SK-N-SH (cell line): ENCODE measurements at regions not wholly inside any gene's neighbourhood (a gene's known extent, or its start where the extent isn't known, plus 50 kb on each side); places are given as distances from the start of the nearest gene placed in this dataset.

ENCODE experiments used
- CTCF ChIA-PET: fragments of 300-600, 350-600 bp; formaldehyde crosslinking; extraction: SDS; loops from one replicate; lab custom pipeline; 2021; lab: Yijun Ruan, JAX
- POLR2A ChIA-PET: fragments of 350-600 bp; sonication (Branson Sonifier 250); formaldehyde crosslinking; extraction: SDS; loops from one replicate; lab custom pipeline; 2020; ENCODE audit warnings: antibody characterized with exemption, inconsistent platforms; lab: Yijun Ruan, JAX
- DNase-seq: peaks from one replicate; pipeline ENCODE4 v3.0.0; 2012
- H2AFZ ChIP-seq: fragments of 200-600 bp; sonication (generic); 2 replicates; pipeline ENCODE4 v1.8.1; 2016; ENCODE audit warnings: antibody characterized with exemption, mild to moderate bottlenecking, low read depth
- H3F3A ChIP-seq: fragments of 200-600 bp; sonication (generic); replicated peaks from 2 replicates; pipeline ENCODE3; 2016; ENCODE audit warnings: antibody characterized with exemption, mild to moderate bottlenecking; ENCODE audit not compliant: insufficient read depth
- H3K27ac ChIP-seq, 2 experiments: fragments of 200-500 bp in 1 of 2; fragments of 200-600 bp in 1 of 2; sonication (Bioruptor generic) in 1 of 2; sonication (generic), shearing (Covaris generic) in 1 of 2; 2 replicates each; pipeline versions ENCODE4 v1.5.1 to v1.6.1; 2014 to 2016; ENCODE audit warnings: low read depth in 2 of 2, inconsistent platforms in 1 of 2, low read length in 1 of 2, mild to moderate bottlenecking in 1 of 2, mixed read lengths in 1 of 2
- H3K27me3 ChIP-seq: fragments of 200-600 bp; sonication (generic), shearing (Covaris generic); 2 replicates; pipeline ENCODE4 v1.6.1; 2016; ENCODE audit warnings: mixed run types; ENCODE audit not compliant: insufficient read depth
- H3K36me3 ChIP-seq, 2 experiments: fragments of 200-500 bp in 1 of 2; fragments of 200-600 bp in 1 of 2; sonication (Bioruptor generic) in 1 of 2; sonication (generic) in 1 of 2; replicated peaks in 1 of 2; 2 replicates each; pipeline versions ENCODE3 to v1.5.1; 2014 to 2016; ENCODE audit warnings: low read length in 1 of 2, mild to moderate bottlenecking in 1 of 2; ENCODE audit not compliant: insufficient read depth in 2 of 2, control insufficient read depth in 1 of 2
- H3K4me1 ChIP-seq, 2 experiments: fragments of 200-500 bp in 1 of 2; fragments of 200-600 bp in 1 of 2; sonication (Bioruptor generic) in 1 of 2; sonication (generic), shearing (Covaris generic) in 1 of 2; 2 replicates each; pipeline versions ENCODE4 v1.5.1 to v1.6.1; 2014 to 2016; ENCODE audit warnings: low read depth in 1 of 2, low read length in 1 of 2, mixed run types in 1 of 2; ENCODE audit not compliant: insufficient read depth in 2 of 2, control insufficient read depth in 1 of 2
- H3K4me2 ChIP-seq: fragments of 200-600 bp; sonication (generic), shearing (Covaris generic); 2 replicates; pipeline ENCODE4 v1.6.1; 2017; ENCODE audit warnings: mixed run types
- H3K4me3 ChIP-seq, 2 experiments: fragments of 200-500 bp in 1 of 2; fragments of 200-600 bp in 1 of 2; sonication (Bioruptor generic) in 1 of 2; sonication (generic), shearing (Covaris generic) in 1 of 2; 2 replicates each; pipeline versions ENCODE4 v1.5.1 to v1.8.1; 2014 to 2016; ENCODE audit warnings: low read depth in 2 of 2, inconsistent platforms in 1 of 2, low read length in 1 of 2, mild to moderate bottlenecking in 1 of 2, mixed read lengths in 1 of 2, moderate library complexity in 1 of 2
- H3K79me2 ChIP-seq: fragments of 200-600 bp; sonication (generic); 2 replicates; pipeline ENCODE4 v1.8.1; 2017; ENCODE audit warnings: mild to moderate bottlenecking; ENCODE audit not compliant: insufficient read depth
- H3K9ac ChIP-seq: fragments of 200-600 bp; sonication (generic); 2 replicates; pipeline ENCODE4 v1.6.1; 2017; ENCODE audit warnings: mixed run types
- H3K9me2 ChIP-seq: fragments of 200-600 bp; sonication (generic); 2 replicates; pipeline ENCODE4 v1.6.1; 2017; ENCODE audit warnings: mixed run types
- H3K9me3 ChIP-seq: fragments of 200-600 bp; sonication (generic); 2 replicates; pipeline ENCODE4 v1.6.1; 2017; ENCODE audit warnings: mixed run types, mild to moderate bottlenecking, moderate library complexity
- H4K20me1 ChIP-seq: fragments of 200-600 bp; sonication (generic); 2 replicates; pipeline ENCODE4 v1.6.1; 2017; ENCODE audit warnings: mild to moderate bottlenecking, mixed run types; ENCODE audit not compliant: insufficient read depth
- CHD2 ChIP-seq: fragments of 150-350 bp; IDR thresholded peaks from 2 replicates; pipeline ENCODE4 v1.6.1; 2018; ENCODE audit warnings: low read length; ENCODE audit not compliant: partially characterized antibody
- ELF1 ChIP-seq: IDR thresholded peaks from 2 replicates; pipeline ENCODE4 v1.4.0; 2012
- EZH2phosphoT487 ChIP-seq: fragments of 200-600 bp; sonication (generic); IDR thresholded peaks from 2 replicates; pipeline ENCODE4 v1.6.1; 2017; ENCODE audit warnings: low read depth, mixed run types, mild to moderate bottlenecking, antibody characterized with exemption, moderate library complexity, borderline replicate concordance
- FOSL2 ChIP-seq: IDR thresholded peaks from 2 replicates; pipeline ENCODE4 v1.4.0; 2012; ENCODE audit warnings: low read depth, mild to moderate bottlenecking, moderate library complexity, borderline replicate concordance
- JUND ChIP-seq: IDR thresholded peaks from 2 replicates; pipeline ENCODE4 v1.4.0; 2012
- MXI1 ChIP-seq: IDR thresholded peaks from 2 replicates; pipeline ENCODE4 v1.6.1; 2012; ENCODE audit warnings: mild to moderate bottlenecking, low read depth, low read length, improper control_type of control experiment
- NFIC ChIP-seq: IDR thresholded peaks from 2 replicates; pipeline ENCODE4 v1.4.0; 2012; ENCODE audit warnings: borderline replicate concordance
- NRF1 ChIP-seq: IDR thresholded peaks from 2 replicates; pipeline ENCODE4 v1.6.1; 2012; ENCODE audit warnings: low read depth, mild to moderate bottlenecking, low read length
- PBX3 ChIP-seq: IDR thresholded peaks from 2 replicates; pipeline ENCODE4; 2012
- POLR2AphosphoS5 ChIP-seq: IDR thresholded peaks from 2 replicates; pipeline ENCODE4 v1.6.1; 2012; ENCODE audit warnings: low read depth, low read length
- RCOR1 ChIP-seq: fragments of 150-350 bp; IDR thresholded peaks from 2 replicates; pipeline ENCODE4 v1.6.1; 2017; ENCODE audit warnings: antibody characterized with exemption, low read length
- RFX5 ChIP-seq: IDR thresholded peaks from 2 replicates; pipeline ENCODE4 v1.6.1; 2012; ENCODE audit warnings: mild to moderate bottlenecking, improper control_type of control experiment, low read length
- SIN3A ChIP-seq: IDR thresholded peaks from 2 replicates; pipeline ENCODE4 v1.6.1; 2012; ENCODE audit warnings: low read depth, mild to moderate bottlenecking, low read length, moderate library complexity, borderline replicate concordance
- TAF1 ChIP-seq: IDR thresholded peaks from 2 replicates; pipeline ENCODE4 v1.6.1; 2012; ENCODE audit warnings: low read depth, mild to moderate bottlenecking, low read length, moderate library complexity, borderline replicate concordance
- TCF12 ChIP-seq: IDR thresholded peaks from 2 replicates; pipeline ENCODE4 v1.4.0; 2012
- USF2 ChIP-seq: fragments of 150-350 bp; IDR thresholded peaks from 2 replicates; pipeline ENCODE4 v1.6.1; 2017; ENCODE audit warnings: antibody characterized with exemption, low read length, low read depth, borderline replicate concordance
- WGBS: methylation state at CpG from one replicate; pipeline ENCODE4 v1.1.6; 2017; ENCODE audit warnings: low lambda C conversion rate; 5-methylcytosine and 5-hydroxymethylcytosine counted together
- TF ChIP-seq, protein P1 (sequence below): fragments of 150-350 bp; IDR thresholded peaks from 2 replicates; pipeline ENCODE4 v1.6.1; 2016; ENCODE audit warnings: mild to moderate bottlenecking, low read depth, low read length
- TF ChIP-seq, protein P2 (sequence below): IDR thresholded peaks from 2 replicates; pipeline ENCODE4 v1.4.0; 2012; ENCODE audit warnings: low read depth
- TF ChIP-seq, protein P3 (sequence below): IDR thresholded peaks from 2 replicates; pipeline ENCODE4 v1.4.0; 2012; ENCODE audit warnings: low read depth, borderline replicate concordance
- TF ChIP-seq, protein P4 (sequence below): IDR thresholded peaks from 2 replicates; pipeline ENCODE4 v1.6.1; 2012; ENCODE audit warnings: mild to moderate bottlenecking, low read depth, low read length, moderate library complexity

GRCh38 chr6:167757821-167758220, 68.9 kb upstream of the AFDN start:
- no peak overlapping the region for H3K27ac ChIP-seq
- H3K79me2 ChIP-seq = no peaks in the 10 kb centered on the region
- H2AFZ ChIP-seq = no peak overlapping the region
- no peaks in the 10 kb centered on the region for H3F3A ChIP-seq
- H3K9me3 ChIP-seq = no peaks in the 10 kb centered on the region
- POLR2A ChIA-PET = no interaction called here
- H3K27me3 ChIP-seq = no peaks in the 10 kb centered on the region
- H3K4me2 ChIP-seq = no peak overlapping the region
- TF ChIP-seq RCOR1 (no peak), CHD2 (no peak), NRF1 (no peak), EZH2phosphoT487 (no peak), MXI1 (no peak), TCF12 (no peak), POLR2AphosphoS5 (no peak), USF2 (no peak), PBX3 (no peak), RFX5 (no peak), TAF1 (no peak), JUND (no peak), NFIC (no peak), ELF1 (no peak), SIN3A (no peak), FOSL2 (no peak)
- TF ChIP-seq, protein P1, sequence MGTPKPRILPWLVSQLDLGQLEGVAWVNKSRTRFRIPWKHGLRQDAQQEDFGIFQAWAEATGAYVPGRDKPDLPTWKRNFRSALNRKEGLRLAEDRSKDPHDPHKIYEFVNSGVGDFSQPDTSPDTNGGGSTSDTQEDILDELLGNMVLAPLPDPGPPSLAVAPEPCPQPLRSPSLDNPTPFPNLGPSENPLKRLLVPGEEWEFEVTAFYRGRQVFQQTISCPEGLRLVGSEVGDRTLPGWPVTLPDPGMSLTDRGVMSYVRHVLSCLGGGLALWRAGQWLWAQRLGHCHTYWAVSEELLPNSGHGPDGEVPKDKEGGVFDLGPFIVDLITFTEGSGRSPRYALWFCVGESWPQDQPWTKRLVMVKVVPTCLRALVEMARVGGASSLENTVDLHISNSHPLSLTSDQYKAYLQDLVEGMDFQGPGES = no peak
- TF ChIP-seq, protein P2, sequence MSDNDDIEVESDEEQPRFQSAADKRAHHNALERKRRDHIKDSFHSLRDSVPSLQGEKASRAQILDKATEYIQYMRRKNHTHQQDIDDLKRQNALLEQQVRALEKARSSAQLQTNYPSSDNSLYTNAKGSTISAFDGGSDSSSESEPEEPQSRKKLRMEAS = no peak
- TF ChIP-seq, protein P3, sequence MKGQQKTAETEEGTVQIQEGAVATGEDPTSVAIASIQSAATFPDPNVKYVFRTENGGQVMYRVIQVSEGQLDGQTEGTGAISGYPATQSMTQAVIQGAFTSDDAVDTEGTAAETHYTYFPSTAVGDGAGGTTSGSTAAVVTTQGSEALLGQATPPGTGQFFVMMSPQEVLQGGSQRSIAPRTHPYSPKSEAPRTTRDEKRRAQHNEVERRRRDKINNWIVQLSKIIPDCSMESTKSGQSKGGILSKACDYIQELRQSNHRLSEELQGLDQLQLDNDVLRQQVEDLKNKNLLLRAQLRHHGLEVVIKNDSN = no peak
- TF ChIP-seq, protein P4, sequence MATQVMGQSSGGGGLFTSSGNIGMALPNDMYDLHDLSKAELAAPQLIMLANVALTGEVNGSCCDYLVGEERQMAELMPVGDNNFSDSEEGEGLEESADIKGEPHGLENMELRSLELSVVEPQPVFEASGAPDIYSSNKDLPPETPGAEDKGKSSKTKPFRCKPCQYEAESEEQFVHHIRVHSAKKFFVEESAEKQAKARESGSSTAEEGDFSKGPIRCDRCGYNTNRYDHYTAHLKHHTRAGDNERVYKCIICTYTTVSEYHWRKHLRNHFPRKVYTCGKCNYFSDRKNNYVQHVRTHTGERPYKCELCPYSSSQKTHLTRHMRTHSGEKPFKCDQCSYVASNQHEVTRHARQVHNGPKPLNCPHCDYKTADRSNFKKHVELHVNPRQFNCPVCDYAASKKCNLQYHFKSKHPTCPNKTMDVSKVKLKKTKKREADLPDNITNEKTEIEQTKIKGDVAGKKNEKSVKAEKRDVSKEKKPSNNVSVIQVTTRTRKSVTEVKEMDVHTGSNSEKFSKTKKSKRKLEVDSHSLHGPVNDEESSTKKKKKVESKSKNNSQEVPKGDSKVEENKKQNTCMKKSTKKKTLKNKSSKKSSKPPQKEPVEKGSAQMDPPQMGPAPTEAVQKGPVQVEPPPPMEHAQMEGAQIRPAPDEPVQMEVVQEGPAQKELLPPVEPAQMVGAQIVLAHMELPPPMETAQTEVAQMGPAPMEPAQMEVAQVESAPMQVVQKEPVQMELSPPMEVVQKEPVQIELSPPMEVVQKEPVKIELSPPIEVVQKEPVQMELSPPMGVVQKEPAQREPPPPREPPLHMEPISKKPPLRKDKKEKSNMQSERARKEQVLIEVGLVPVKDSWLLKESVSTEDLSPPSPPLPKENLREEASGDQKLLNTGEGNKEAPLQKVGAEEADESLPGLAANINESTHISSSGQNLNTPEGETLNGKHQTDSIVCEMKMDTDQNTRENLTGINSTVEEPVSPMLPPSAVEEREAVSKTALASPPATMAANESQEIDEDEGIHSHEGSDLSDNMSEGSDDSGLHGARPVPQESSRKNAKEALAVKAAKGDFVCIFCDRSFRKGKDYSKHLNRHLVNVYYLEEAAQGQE = no peak
- no peaks in the 10 kb centered on the region for H4K20me1 ChIP-seq
- no peak overlapping the region for H3K4me3 ChIP-seq
- CTCF ChIA-PET = no interaction called here
- no peaks in the 10 kb centered on the region for H3K9me2 ChIP-seq
- 70% methylated on average over 9 of the region's 15 CpGs for WGBS
- no peak for DNase-seq
- H3K36me3 ChIP-seq = no peaks in the 10 kb centered on the region
- H3K4me1 ChIP-seq = peaks cover 0 to 6% of the 10 kb centered on the region in 2 experiments; a peak in 1 of 4 replicates
- H3K9ac ChIP-seq = no peak overlapping the region
